Right renal cortex interstitium (tissue), 3 donors: ENCODE measurements at regions not wholly inside any gene's neighbourhood (a gene's known extent, or its start where the extent isn't known, plus 50 kb on each side); places are given as distances from the start of the nearest gene placed in this dataset.

Experiments
- DNase-seq, 3 donors: peaks; one replicate each; pipeline ENCODE4 v3.0.0-alpha.2; 2013; ENCODE audit warnings: low read depth in 3 of 3, low spot score in 2 of 3

- DNase-seq = no peak
These were observed 112.5 kb downstream of the ADSS2 start for GRCh38 chr1:244339073-244339692.

- no peak for DNase-seq
These were observed 111.9 kb downstream of the ADSS2 start for GRCh38 chr1:244339776-244340175.

- DNase-seq = no peak
These were observed 111.3 kb downstream of the ADSS2 start for GRCh38 chr1:244340396-244340795.

GRCh38 chr1:244341455-244342450, 110.0 kb downstream of the ADSS2 start:
- DNase-seq = no peak

- no peak for DNase-seq
These were observed 107.7 kb downstream of the ADSS2 start for GRCh38 chr1:244344001-244344400.

- DNase-seq = no peak
These were observed 104.6 kb downstream of the ADSS2 start for GRCh38 chr1:244346972-244347618.

- no peak for DNase-seq
These were observed 103.8 kb downstream of the ADSS2 start for GRCh38 chr1:244347942-244348341.

GRCh38 chr1:244349103-244349531, 102.6 kb downstream of the ADSS2 start:
- DNase-seq = no peak

- no peak for DNase-seq
These were observed 102.1 kb downstream of the ADSS2 start for GRCh38 chr1:244349581-244350001.

GRCh38 chr1:244350027-244350426, 101.7 kb downstream of the ADSS2 start:
- no peak for DNase-seq

GRCh38 chr1:244352156-244352830, 99.4 kb downstream of the ADSS2 start:
- no peak for DNase-seq

- DNase-seq = no peak
These were observed 98.1 kb downstream of the ADSS2 start for GRCh38 chr1:244353551-244354091.

GRCh38 chr1:244354810-244355278, 96.9 kb downstream of the ADSS2 start:
- no peak for DNase-seq

GRCh38 chr1:244356376-244356775, 95.3 kb downstream of the ADSS2 start:
- no peak for DNase-seq
